Gastroesophageal sphincter (tissue), 4 donors: ENCODE measurements at regions not wholly inside any gene's neighbourhood (a gene's known extent, or its start where the extent isn't known, plus 50 kb on each side); places are given as distances from the start of the nearest gene placed in this dataset.
A peak's percentile ranks its signal among the peaks of the same experiment; 100 is the strongest.

ENCODE experiments used
- ATAC-seq: fragments of 150-250 bp; one replicate; pipeline ENCODE4 v1.9.1; 2016; ENCODE audit warnings: mild to moderate bottlenecking, moderate library complexity
- H3K27ac ChIP-seq, 4 donors: fragments of 200-600 bp; sonication (generic) in 3 of 4; 1 replicate in 3 of 4; 2 replicates in 1 of 4; pipeline ENCODE4 v1.5.1; 2016 to 2019
- H3K27me3 ChIP-seq: fragments of 200-600 bp; sonication (generic); one replicate; pipeline ENCODE4 v1.5.1; 2019
- H3K36me3 ChIP-seq, 2 donors: fragments of 200-600 bp; sonication (generic); one replicate each; pipeline ENCODE4 v1.5.1; 2019; ENCODE audit warnings: control low read depth in 1 of 2
- H3K4me1 ChIP-seq, 3 donors: fragments of 200-600 bp; sonication (generic); 1 replicate in 2 of 3; 2 replicates in 1 of 3; pipeline ENCODE4 v1.5.1; 2016 to 2019; ENCODE audit warnings: control low read depth in 2 of 3
- H3K4me3 ChIP-seq, 2 donors: fragments of 200-600 bp; sonication (generic); one replicate each; pipeline ENCODE4 v1.5.1; 2019; ENCODE audit warnings: mild to moderate bottlenecking in 1 of 2, moderate library complexity in 1 of 2
- H3K9me3 ChIP-seq, 3 donors: fragments of 200-600 bp; sonication (generic); one replicate each; pipeline ENCODE4 v1.5.1; 2017 to 2019; ENCODE audit warnings: control low read depth in 2 of 3
- EP300 ChIP-seq: sonication (generic); formaldehyde crosslinking; IDR thresholded peaks from one replicate; pipeline ENCODE4 v1.6.1; 2017; ENCODE audit warnings: antibody characterized with exemption, mild to moderate bottlenecking
- POLR2A ChIP-seq, 2 donors: fragments of 450-650 bp; IDR thresholded peaks; one replicate each; pipeline ENCODE4 v1.6.1; 2017; ENCODE audit warnings: antibody characterized with exemption in 2 of 2, mild to moderate bottlenecking in 2 of 2, moderate library complexity in 1 of 2
- POLR2AphosphoS5 ChIP-seq: sonication (generic); formaldehyde crosslinking; IDR thresholded peaks from one replicate; pipeline ENCODE4 v1.6.1; 2017; ENCODE audit warnings: antibody characterized with exemption
- WGBS, 2 donors: methylation state at CpG; one replicate each; pipeline ENCODE4 v1.1.5; 2018; ENCODE audit warnings: low coverage in 1 of 2; 5-methylcytosine and 5-hydroxymethylcytosine counted together
- TF ChIP-seq, protein P1 (sequence below), 4 experiments: fragments of 200-600 bp in 2 of 4; fragments of 450-650 bp in 2 of 4; sonication (generic) in 1 of 4; IDR thresholded peaks; one replicate each; pipeline ENCODE4 v1.5.1; 2017 to 2019; ENCODE audit warnings: antibody characterized with exemption in 4 of 4, mild to moderate bottlenecking in 2 of 4, moderate library complexity in 2 of 4

DNA sequence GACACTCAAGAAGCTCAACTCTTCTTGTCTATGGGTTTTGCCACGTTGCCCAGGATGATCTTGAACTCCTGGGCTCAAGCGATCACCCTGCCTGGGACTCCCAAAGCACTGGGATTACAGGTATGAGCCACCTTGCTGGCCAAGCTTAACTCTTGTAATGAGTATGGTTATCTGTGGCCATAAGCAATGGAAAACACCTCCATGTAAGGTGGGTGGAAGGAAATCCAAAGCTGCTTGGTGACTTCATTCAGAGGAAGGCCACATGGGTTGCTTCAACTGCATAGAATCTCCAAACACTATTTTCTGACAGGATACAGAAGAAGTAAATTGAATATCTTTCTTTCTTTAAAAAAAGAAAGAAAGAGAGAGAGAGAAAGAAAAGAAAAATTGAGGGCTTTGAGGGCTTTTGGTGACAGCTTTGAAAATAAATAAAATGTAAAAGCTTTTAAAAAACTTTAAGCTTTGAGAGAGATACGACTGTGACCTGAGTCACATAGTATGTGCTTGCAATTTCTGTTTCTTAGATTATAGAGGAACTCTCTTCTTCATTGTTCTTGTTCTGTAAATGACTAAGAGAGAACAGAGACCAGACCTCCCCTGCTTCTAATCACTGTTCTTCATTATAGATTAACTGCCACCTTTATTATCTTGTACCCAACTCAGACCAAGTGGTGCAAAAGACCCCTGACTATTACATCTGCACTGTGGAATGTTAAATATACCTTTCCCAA, 123.1 kb upstream of the NDUFV2 start:
- no peaks in the 10 kb centered on the region for H3K27me3 ChIP-seq
- H3K9me3 ChIP-seq = no peaks in the 10 kb centered on the region
- no peaks in the 10 kb centered on the region for H3K4me1 ChIP-seq
- no peaks in the 10 kb centered on the region for H3K36me3 ChIP-seq
- WGBS, 2 donors = 67 to 93% methylated on average over 2 to 3 of the region's 3 CpGs
- ATAC-seq = no peak
- no peak overlapping the region for H3K4me3 ChIP-seq
- no peak for TF ChIP-seq EP300
- TF ChIP-seq, protein P1, sequence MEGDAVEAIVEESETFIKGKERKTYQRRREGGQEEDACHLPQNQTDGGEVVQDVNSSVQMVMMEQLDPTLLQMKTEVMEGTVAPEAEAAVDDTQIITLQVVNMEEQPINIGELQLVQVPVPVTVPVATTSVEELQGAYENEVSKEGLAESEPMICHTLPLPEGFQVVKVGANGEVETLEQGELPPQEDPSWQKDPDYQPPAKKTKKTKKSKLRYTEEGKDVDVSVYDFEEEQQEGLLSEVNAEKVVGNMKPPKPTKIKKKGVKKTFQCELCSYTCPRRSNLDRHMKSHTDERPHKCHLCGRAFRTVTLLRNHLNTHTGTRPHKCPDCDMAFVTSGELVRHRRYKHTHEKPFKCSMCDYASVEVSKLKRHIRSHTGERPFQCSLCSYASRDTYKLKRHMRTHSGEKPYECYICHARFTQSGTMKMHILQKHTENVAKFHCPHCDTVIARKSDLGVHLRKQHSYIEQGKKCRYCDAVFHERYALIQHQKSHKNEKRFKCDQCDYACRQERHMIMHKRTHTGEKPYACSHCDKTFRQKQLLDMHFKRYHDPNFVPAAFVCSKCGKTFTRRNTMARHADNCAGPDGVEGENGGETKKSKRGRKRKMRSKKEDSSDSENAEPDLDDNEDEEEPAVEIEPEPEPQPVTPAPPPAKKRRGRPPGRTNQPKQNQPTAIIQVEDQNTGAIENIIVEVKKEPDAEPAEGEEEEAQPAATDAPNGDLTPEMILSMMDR (IDR thresholded peaks at IDR 0.05) = no peak
- no peak for TF ChIP-seq POLR2A (IDR thresholded peaks at IDR 0.05)
- TF ChIP-seq POLR2AphosphoS5 = no peak
- no peak overlapping the region for H3K27ac ChIP-seq

GRCh38 chr18:8980496-8980895, 122.0 kb upstream of the NDUFV2 start:
- H3K36me3 ChIP-seq = no peaks in the 10 kb centered on the region
- no peaks in the 10 kb centered on the region for H3K9me3 ChIP-seq
- H3K4me1 ChIP-seq = no peaks in the 10 kb centered on the region
- H3K4me3 ChIP-seq = no peak overlapping the region
- H3K27ac ChIP-seq = no peak overlapping the region
- no peaks in the 10 kb centered on the region for H3K27me3 ChIP-seq
- 95% methylated on average over 6 of the region's 6 CpGs; no CpG with 5 or more reads in 1 of the 2 donors for WGBS, 2 donors
- no peak for ATAC-seq
- TF ChIP-seq POLR2AphosphoS5 (no peak), EP300 (no peak)
- TF ChIP-seq, protein P1 (IDR thresholded peaks at IDR 0.05) = no peak

GRCh38 chr18:8980918-8981317, 121.6 kb upstream of the NDUFV2 start:
- H3K36me3 ChIP-seq = no peaks in the 10 kb centered on the region
- no peaks in the 10 kb centered on the region for H3K9me3 ChIP-seq
- H3K4me3 ChIP-seq = no peak overlapping the region
- H3K27me3 ChIP-seq = no peaks in the 10 kb centered on the region
- 77 to 85% methylated on average over 5 to 6 of the region's 6 CpGs for WGBS, 2 donors
- TF ChIP-seq POLR2AphosphoS5 (no peak), POLR2A (IDR thresholded peaks at IDR 0.05) (no peak), EP300 (no peak)
- TF ChIP-seq, protein P1 (IDR thresholded peaks at IDR 0.05) = no peak
- no peak overlapping the region for H3K27ac ChIP-seq
- no peaks in the 10 kb centered on the region for H3K4me1 ChIP-seq
- ATAC-seq = no peak

GRCh38 chr18:8982416-8983183, 119.9 kb upstream of the NDUFV2 start:
- no peaks in the 10 kb centered on the region for H3K4me1 ChIP-seq
- H3K27me3 ChIP-seq = no peaks in the 10 kb centered on the region
- no peak for ATAC-seq
- H3K4me3 ChIP-seq = no peak overlapping the region
- WGBS, 2 donors = 47% methylated on average over 9 to 11 of the region's 13 CpGs
- no peaks in the 10 kb centered on the region for H3K9me3 ChIP-seq
- no peaks in the 10 kb centered on the region for H3K36me3 ChIP-seq
- no peak overlapping the region for H3K27ac ChIP-seq
- TF ChIP-seq, protein P1 (IDR thresholded peaks at IDR 0.05) = peak in 1 of 4 experiments; percentile 6
- TF ChIP-seq EP300 = no peak

- Histone ChIP-seq H3K27ac (no peak overlapping the region), H3K36me3 (no peaks in the 10 kb centered on the region), H3K27me3 (no peaks in the 10 kb centered on the region), H3K4me1 (no peaks in the 10 kb centered on the region), H3K9me3 (no peaks in the 10 kb centered on the region), H3K4me3 (no peak overlapping the region)
- ATAC-seq = no peak
- no CpG with 5 or more reads among the region's 1 CpG for WGBS, 2 donors
- no peak for TF ChIP-seq POLR2AphosphoS5
- no peak for TF ChIP-seq EP300
- no peak for TF ChIP-seq POLR2A (IDR thresholded peaks at IDR 0.05)
- TF ChIP-seq, protein P1 (IDR thresholded peaks at IDR 0.05) = no peak
Observed at GRCh38 chr18:8983195-8983594, 119.3 kb upstream of the NDUFV2 start.
